Activated B cell treated with CpG ODN at 0.5 μM for 24 hours (primary cell): ENCODE measurements at regions not wholly inside any gene's neighbourhood (a gene's known extent, or its start where the extent isn't known, plus 50 kb on each side); places are given as distances from the start of the nearest gene placed in this dataset.

ENCODE experiments used
- ATAC-seq: fragments of 200-7000 bp; cut with Tn5 transposase; one replicate; pipeline ENCODE4 v1.10.0; 2021; ENCODE audit warnings: low read depth, mild to moderate bottlenecking, moderate library complexity
- CTCF ChIA-PET: fragments of 350-600 bp; sonication (Branson Sonifier 250); formaldehyde crosslinking; loops from one replicate; lab custom pipeline; 2021; ENCODE audit warnings: antibody characterized with exemption; lab: Charles Lee
- POLR2A ChIA-PET: fragments of 350-600 bp; sonication (Branson Sonifier 250); formaldehyde crosslinking; loops from one replicate; lab custom pipeline; 2021; ENCODE audit warnings: antibody characterized with exemption; lab: Charles Lee
- DNase-seq: peaks from one replicate; pipeline ENCODE4 v3.0.0; 2022
- H3K27ac Mint-ChIP-seq: one replicate; pipeline ENCODE4 v1.8.0; 2020; ENCODE audit warnings: mixed read lengths
- H3K27me3 Mint-ChIP-seq: one replicate; pipeline ENCODE4 v1.8.0; 2021; ENCODE audit warnings: mixed read lengths
- H3K36me3 Mint-ChIP-seq: one replicate; pipeline ENCODE4 v1.8.0; 2021; ENCODE audit warnings: low read depth, mixed read lengths
- H3K4me1 Mint-ChIP-seq: one replicate; pipeline ENCODE4 v1.8.0; 2021; ENCODE audit warnings: mixed read lengths
- H3K4me3 Mint-ChIP-seq: one replicate; pipeline ENCODE4 v1.8.0; 2020; ENCODE audit warnings: mild to moderate bottlenecking, mixed read lengths
- H3K9me3 Mint-ChIP-seq: one replicate; pipeline ENCODE4 v1.8.0; 2020; ENCODE audit warnings: mixed read lengths
- CTCF ChIP-seq: fragments of 200-600 bp; IDR thresholded peaks from one replicate; pipeline ENCODE4 v1.8.0; 2022; ENCODE audit warnings: antibody characterized with exemption, mild to moderate bottlenecking
- intact Hi-C: fragments of 100-400 bp; cut with micrococcal nuclease; formaldehyde crosslinking; loops from one replicate; pipeline ENCODE4 v1.15.1; 2024

DNA sequence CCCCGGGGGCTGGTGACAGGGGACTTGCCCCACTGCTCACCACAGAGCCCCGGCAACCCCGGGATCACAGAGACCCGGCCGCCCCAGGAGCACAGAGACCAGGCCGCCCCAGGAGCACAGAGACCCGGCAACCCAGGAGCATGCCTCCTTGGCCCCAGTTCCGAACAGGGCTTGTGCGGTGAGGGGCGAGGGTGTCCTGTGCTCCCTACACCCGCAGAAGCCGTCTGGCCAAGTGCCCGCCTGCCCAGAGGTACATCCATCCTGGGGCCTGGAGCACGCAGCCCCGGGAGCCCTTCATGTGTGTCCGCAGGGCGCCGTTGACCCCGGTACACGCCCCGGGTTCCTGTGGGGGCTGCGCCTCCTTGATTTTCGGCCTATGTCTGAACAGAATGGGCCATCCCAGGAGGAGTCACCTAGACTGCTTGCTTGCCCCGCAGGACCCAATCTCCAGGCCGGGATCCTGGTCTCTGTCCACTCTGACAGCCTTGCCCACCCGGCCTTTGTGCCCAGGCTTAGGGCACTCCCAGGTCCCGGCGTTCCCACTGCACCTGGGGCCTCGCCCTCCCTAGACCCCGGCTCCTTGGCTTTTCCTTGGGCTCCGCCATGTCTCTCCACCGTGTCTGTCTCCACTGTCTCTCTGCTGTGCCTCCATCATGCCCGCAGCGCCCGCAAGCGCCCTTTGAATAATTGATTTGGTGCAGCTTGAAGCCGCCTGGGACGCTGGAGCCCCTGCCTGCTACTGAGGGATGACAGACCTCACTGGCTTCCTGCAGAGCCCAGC is 219.8 kb downstream of the ERMARD start:
- H3K36me3 Mint-ChIP-seq: no peaks in the 10 kb centered on the region
- CTCF ChIA-PET: no interaction called here
- DNase-seq (peak; percentile 11), ATAC-seq (no peak)
- H3K9me3 Mint-ChIP-seq: no peaks in the 10 kb centered on the region
- H3K4me1 Mint-ChIP-seq: no peaks in the 10 kb centered on the region
- POLR2A ChIA-PET: no interaction called here
- intact Hi-C loops: no loop called here
- peaks cover 2% of the 10 kb centered on the region for H3K27me3 Mint-ChIP-seq
- H3K27ac Mint-ChIP-seq: no peak overlapping the region
- no peak for TF ChIP-seq CTCF
- no peak overlapping the region for H3K4me3 Mint-ChIP-seq

DNA sequence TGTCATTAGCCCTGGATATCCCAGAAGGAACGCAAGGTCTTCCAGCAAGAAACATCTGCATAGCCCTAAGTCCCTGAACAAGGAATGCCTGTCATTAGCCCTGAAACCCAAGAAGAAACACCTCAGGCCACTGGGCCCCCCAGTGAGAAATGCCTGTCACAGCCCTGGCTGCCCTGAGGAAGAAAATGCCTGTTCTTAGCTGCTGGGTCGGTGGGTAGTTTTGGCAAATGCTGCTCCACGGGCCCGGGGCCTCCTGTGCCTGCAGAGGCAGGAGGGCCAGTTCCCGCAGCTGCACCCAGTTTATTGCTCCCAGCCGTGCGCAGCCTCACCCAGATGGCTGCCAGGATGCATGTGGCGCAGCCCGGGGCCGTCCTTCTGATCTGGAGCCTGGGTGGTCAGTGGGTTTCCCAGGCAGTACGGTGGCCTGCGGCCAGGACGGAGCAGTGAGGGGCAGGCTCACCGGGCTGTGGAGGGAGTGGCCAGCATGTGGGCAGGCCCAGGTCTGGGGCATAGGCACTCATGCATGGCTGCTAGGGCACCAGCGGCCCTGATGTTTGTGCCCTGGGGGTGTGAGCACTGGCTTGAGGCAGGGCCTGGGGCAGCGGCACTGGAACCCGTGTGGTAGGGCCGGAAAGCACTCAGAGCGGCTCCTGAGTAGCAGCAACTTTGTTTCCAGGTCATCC is 219.0 kb downstream of the ERMARD start:
- intact Hi-C loops: no loop called here
- no peaks in the 10 kb centered on the region for H3K9me3 Mint-ChIP-seq
- H3K4me3 Mint-ChIP-seq: no peak overlapping the region
- DNase-seq (peak; percentile 7), ATAC-seq (no peak)
- CTCF ChIA-PET: no interaction called here
- POLR2A ChIA-PET: no interaction called here
- H3K27me3 Mint-ChIP-seq: no peaks in the 10 kb centered on the region
- no peak overlapping the region for H3K27ac Mint-ChIP-seq
- no peak for TF ChIP-seq CTCF
- no peaks in the 10 kb centered on the region for H3K36me3 Mint-ChIP-seq
- no peaks in the 10 kb centered on the region for H3K4me1 Mint-ChIP-seq

DNA sequence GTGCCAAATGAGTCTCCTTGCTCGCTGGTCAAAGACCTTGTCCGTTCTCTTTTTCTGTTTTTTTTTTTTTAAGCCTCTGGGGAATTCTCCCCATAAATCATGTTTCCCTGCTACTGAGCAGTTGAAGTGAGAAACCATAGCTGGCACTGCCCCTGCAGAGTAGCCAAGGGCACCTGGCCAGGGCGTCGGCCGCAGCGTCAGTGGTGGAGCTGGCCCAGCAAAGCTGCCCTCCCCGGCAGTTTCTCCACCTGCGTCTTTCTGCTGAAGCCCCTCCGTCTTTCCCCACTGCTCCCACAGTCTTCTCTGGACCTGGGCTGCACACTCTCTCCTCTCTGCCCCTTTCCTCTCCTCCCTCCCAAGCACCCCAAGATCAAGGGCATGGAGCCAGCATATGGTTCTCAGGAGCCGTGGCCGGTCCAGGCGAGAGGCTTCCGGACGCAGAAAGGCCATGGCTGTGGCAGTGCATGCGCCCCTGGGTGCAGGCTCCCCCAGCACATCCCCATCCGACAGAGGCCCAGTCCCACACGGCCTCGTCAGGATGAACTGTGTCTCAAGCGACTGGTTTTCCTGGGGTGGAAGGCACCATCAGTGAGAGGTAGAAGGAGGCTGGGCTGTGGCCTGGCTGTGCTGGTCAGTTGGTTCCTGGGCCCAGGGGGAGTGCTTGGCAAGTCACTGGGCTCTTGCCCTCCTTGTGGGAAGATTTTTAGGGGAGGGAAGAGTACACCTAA is 218.1 kb downstream of the ERMARD start:
- DNase-seq (peak; percentile 8), ATAC-seq (no peak)
- CTCF ChIA-PET: no interaction called here
- Mint-ChIP-seq H3K36me3 (no peaks in the 10 kb centered on the region), H3K27ac (no peak overlapping the region), H3K4me3 (no peak overlapping the region), H3K9me3 (no peaks in the 10 kb centered on the region), H3K4me1 (no peaks in the 10 kb centered on the region), H3K27me3 (no peaks in the 10 kb centered on the region)
- POLR2A ChIA-PET: no interaction called here
- TF ChIP-seq CTCF: no peak
- intact Hi-C loops: no loop called here

- intact Hi-C loops: no loop called here
- no peaks in the 10 kb centered on the region for H3K4me1 Mint-ChIP-seq
- no peak overlapping the region for H3K27ac Mint-ChIP-seq
- TF ChIP-seq CTCF: no peak
- no peak for ATAC-seq
- no peak overlapping the region for H3K4me3 Mint-ChIP-seq
- DNase-seq: peak; percentile 7
- no peaks in the 10 kb centered on the region for H3K36me3 Mint-ChIP-seq
- POLR2A ChIA-PET: no interaction called here
- H3K9me3 Mint-ChIP-seq: no peaks in the 10 kb centered on the region
- no peaks in the 10 kb centered on the region for H3K27me3 Mint-ChIP-seq
- CTCF ChIA-PET: no interaction called here
Observed at GRCh38 chr6:169968541-169969270, 217.3 kb downstream of the ERMARD start.
